ENCODE measurements at regions not wholly inside any gene's neighbourhood (a gene's known extent, or its start where the extent isn't known, plus 50 kb on each side); places are given as distances from the start of the nearest gene placed in this dataset.

DNA sequence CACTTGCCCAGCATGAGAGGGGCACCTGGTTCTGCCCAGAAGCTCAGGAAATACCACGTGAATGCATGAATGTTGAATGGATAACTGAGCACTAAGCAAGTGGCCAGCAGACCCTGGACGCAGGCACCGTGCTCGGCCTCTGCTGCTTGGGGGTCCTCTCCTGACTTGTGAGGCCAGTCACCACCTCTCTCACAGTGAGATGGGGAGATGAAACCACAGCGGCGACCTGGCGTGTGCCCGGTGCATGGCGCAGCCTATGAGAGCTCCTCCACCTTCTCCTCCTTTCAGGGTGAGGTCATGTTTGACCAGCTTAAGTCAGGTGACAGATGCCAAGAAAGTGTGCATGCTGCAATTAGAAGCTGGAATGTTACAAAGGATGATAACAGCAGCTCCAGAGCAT lies 75.5 kb downstream of the HMX1 start:
- H3K23ac ChIP-seq (ENCODE audit: low read length in 2 of 2): no peak overlapping the region
- H3K36me3 ChIP-seq (ENCODE audit: control insufficient read depth in 1 of 2, insufficient read depth in 2 of 2, low read depth in 1 of 2, low read length in 2 of 2): no peaks in the 10 kb centered on the region
- H2BK5ac ChIP-seq (ENCODE audit: low read depth, low read length, poor library complexity, severe bottlenecking): no peak overlapping the region
- no peak overlapping the region for H4K91ac ChIP-seq (ENCODE audit: low read length)
- no peaks in the 10 kb centered on the region for H3K79me1 ChIP-seq (replicated peaks; ENCODE audit: low read length, poor library complexity, severe bottlenecking)
- H2AK5ac ChIP-seq (ENCODE audit: low read length, severe bottlenecking): no peak overlapping the region
- no peak overlapping the region for H3K4ac ChIP-seq (ENCODE audit: low read depth in 1 of 2, low read length in 2 of 2)
- 77% methylated on average over 4 of the region's 9 CpGs for WGBS
- no peak overlapping the region for H3K27ac ChIP-seq (ENCODE audit: low read length, poor library complexity, severe bottlenecking)
- H3K27me3 ChIP-seq (ENCODE audit: control insufficient read depth in 1 of 2, insufficient read depth in 1 of 2, low read length in 2 of 2): no peaks in the 10 kb centered on the region
- no peaks in the 10 kb centered on the region for H3K9me3 ChIP-seq (ENCODE audit: control insufficient read depth, low read length)
- H3K9ac ChIP-seq (ENCODE audit: low read length): no peak overlapping the region
- no peak overlapping the region for H2AFZ ChIP-seq (ENCODE audit: low read depth, low read length)
- no peak overlapping the region for H2BK120ac ChIP-seq (ENCODE audit: low read depth, low read length)
- H4K8ac ChIP-seq (ENCODE audit: low read length): no peak overlapping the region
- no peak overlapping the region for H2BK12ac ChIP-seq (ENCODE audit: low read length in 2 of 2)
- H3K4me2 ChIP-seq (ENCODE audit: low read length, poor library complexity, severe bottlenecking): no peak overlapping the region
- no peaks in the 10 kb centered on the region for H3K4me1 ChIP-seq (ENCODE audit: control insufficient read depth, insufficient read depth, low read depth, low read length)
- DNase-seq: no peak
- H2BK15ac ChIP-seq (ENCODE audit: low read depth, poor library complexity, severe bottlenecking): no peak overlapping the region
- no peak overlapping the region for H3K14ac ChIP-seq (ENCODE audit: low read length in 2 of 2)
- no peak overlapping the region for H3K4me3 ChIP-seq (ENCODE audit: insufficient read depth in 1 of 2, low read depth in 1 of 2, low read length in 2 of 2)
- H3K18ac ChIP-seq (ENCODE audit: low read depth in 1 of 2, low read length in 2 of 2): no peak overlapping the region

DNA sequence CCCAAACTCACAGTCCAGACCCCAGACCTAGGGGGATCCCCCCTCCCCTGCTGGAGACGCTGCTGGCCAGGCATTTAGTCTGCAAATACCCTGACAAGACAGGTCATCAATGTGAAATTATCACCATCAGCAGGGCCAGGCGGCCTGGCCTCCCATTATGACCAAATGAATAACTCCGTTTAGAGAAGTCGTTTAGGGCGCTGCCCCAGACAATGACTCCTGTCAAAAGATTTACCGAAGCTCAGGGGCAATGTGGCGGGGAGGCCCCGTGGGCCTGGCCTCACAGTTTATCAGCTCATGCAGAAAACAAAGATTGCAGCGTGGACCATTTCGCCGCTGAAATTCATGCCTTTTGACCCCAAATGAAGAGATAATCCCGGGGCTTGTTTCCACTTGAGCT lies 76.5 kb downstream of the HMX1 start:
- Histone ChIP-seq H3K36me3 (ENCODE audit: control insufficient read depth in 1 of 2, insufficient read depth in 2 of 2, low read depth in 1 of 2, low read length in 2 of 2) (no peaks in the 10 kb centered on the region), H2BK12ac (ENCODE audit: low read length in 2 of 2) (no peak overlapping the region), H2AFZ (ENCODE audit: low read depth, low read length) (no peak overlapping the region), H3K4me1 (ENCODE audit: control insufficient read depth, insufficient read depth, low read depth, low read length) (no peaks in the 10 kb centered on the region), H3K27me3 (ENCODE audit: control insufficient read depth in 1 of 2, insufficient read depth in 1 of 2, low read length in 2 of 2) (no peaks in the 10 kb centered on the region), H2BK5ac (ENCODE audit: low read depth, low read length, poor library complexity, severe bottlenecking) (no peak overlapping the region), H3K4me3 (ENCODE audit: insufficient read depth in 1 of 2, low read depth in 1 of 2, low read length in 2 of 2) (no peak overlapping the region), H3K79me1 (replicated peaks; ENCODE audit: low read length, poor library complexity, severe bottlenecking) (no peaks in the 10 kb centered on the region), H3K27ac (ENCODE audit: low read length, poor library complexity, severe bottlenecking) (no peak overlapping the region), H3K4ac (ENCODE audit: low read depth in 1 of 2, low read length in 2 of 2) (no peak overlapping the region), H3K4me2 (ENCODE audit: low read length, poor library complexity, severe bottlenecking) (no peak overlapping the region), H2BK15ac (ENCODE audit: low read depth, poor library complexity, severe bottlenecking) (no peak overlapping the region), H3K9ac (ENCODE audit: low read length) (no peak overlapping the region), H4K91ac (ENCODE audit: low read length) (no peak overlapping the region), H3K18ac (ENCODE audit: low read depth in 1 of 2, low read length in 2 of 2) (no peak overlapping the region), H4K8ac (ENCODE audit: low read length) (no peak overlapping the region), H2BK120ac (ENCODE audit: low read depth, low read length) (no peak overlapping the region), H3K14ac (ENCODE audit: low read length in 2 of 2) (no peak overlapping the region), H3K9me3 (ENCODE audit: control insufficient read depth, low read length) (no peaks in the 10 kb centered on the region), H3K23ac (ENCODE audit: low read length in 2 of 2) (no peak overlapping the region), H2AK5ac (ENCODE audit: low read length, severe bottlenecking) (no peak overlapping the region)
- no peak for DNase-seq
- WGBS: 65% methylated on average over 12 of the region's 12 CpGs

- no peak for DNase-seq
- H4K8ac ChIP-seq (ENCODE audit: low read length): no peak overlapping the region
- no peak overlapping the region for H2BK12ac ChIP-seq (ENCODE audit: low read length in 2 of 2)
- H3K4me3 ChIP-seq (ENCODE audit: insufficient read depth in 1 of 2, low read depth in 1 of 2, low read length in 2 of 2): no peak overlapping the region
- no peak overlapping the region for H2BK15ac ChIP-seq (ENCODE audit: low read depth, poor library complexity, severe bottlenecking)
- H3K27ac ChIP-seq (ENCODE audit: low read length, poor library complexity, severe bottlenecking): no peak overlapping the region
- no peak overlapping the region for H2BK120ac ChIP-seq (ENCODE audit: low read depth, low read length)
- no peaks in the 10 kb centered on the region for H3K4me1 ChIP-seq (ENCODE audit: control insufficient read depth, insufficient read depth, low read depth, low read length)
- H3K4ac ChIP-seq (ENCODE audit: low read depth in 1 of 2, low read length in 2 of 2): no peak overlapping the region
- no peak overlapping the region for H3K18ac ChIP-seq (ENCODE audit: low read depth in 1 of 2, low read length in 2 of 2)
- H3K9ac ChIP-seq (ENCODE audit: low read length): no peak overlapping the region
- no peaks in the 10 kb centered on the region for H3K36me3 ChIP-seq (ENCODE audit: control insufficient read depth in 1 of 2, insufficient read depth in 2 of 2, low read depth in 1 of 2, low read length in 2 of 2)
- no peak overlapping the region for H3K14ac ChIP-seq (ENCODE audit: low read length in 2 of 2)
- H3K27me3 ChIP-seq (ENCODE audit: control insufficient read depth in 1 of 2, insufficient read depth in 1 of 2, low read length in 2 of 2): peaks cover 0 to 2% of the 10 kb centered on the region in 2 experiments
- WGBS: 77% methylated on average over 18 of the region's 18 CpGs
- no peak overlapping the region for H2AK5ac ChIP-seq (ENCODE audit: low read length, severe bottlenecking)
- no peaks in the 10 kb centered on the region for H3K9me3 ChIP-seq (ENCODE audit: control insufficient read depth, low read length)
- H3K4me2 ChIP-seq (ENCODE audit: low read length, poor library complexity, severe bottlenecking): no peak overlapping the region
- no peak overlapping the region for H2BK5ac ChIP-seq (ENCODE audit: low read depth, low read length, poor library complexity, severe bottlenecking)
- H3K23ac ChIP-seq (ENCODE audit: low read length in 2 of 2): no peak overlapping the region
- H4K91ac ChIP-seq (ENCODE audit: low read length): no peak overlapping the region
- no peaks in the 10 kb centered on the region for H3K79me1 ChIP-seq (replicated peaks; ENCODE audit: low read length, poor library complexity, severe bottlenecking)
- H2AFZ ChIP-seq (ENCODE audit: low read depth, low read length): no peak overlapping the region
Observed at GRCh38 chr4:8794491-8794890, 77.1 kb downstream of the HMX1 start.

DNA sequence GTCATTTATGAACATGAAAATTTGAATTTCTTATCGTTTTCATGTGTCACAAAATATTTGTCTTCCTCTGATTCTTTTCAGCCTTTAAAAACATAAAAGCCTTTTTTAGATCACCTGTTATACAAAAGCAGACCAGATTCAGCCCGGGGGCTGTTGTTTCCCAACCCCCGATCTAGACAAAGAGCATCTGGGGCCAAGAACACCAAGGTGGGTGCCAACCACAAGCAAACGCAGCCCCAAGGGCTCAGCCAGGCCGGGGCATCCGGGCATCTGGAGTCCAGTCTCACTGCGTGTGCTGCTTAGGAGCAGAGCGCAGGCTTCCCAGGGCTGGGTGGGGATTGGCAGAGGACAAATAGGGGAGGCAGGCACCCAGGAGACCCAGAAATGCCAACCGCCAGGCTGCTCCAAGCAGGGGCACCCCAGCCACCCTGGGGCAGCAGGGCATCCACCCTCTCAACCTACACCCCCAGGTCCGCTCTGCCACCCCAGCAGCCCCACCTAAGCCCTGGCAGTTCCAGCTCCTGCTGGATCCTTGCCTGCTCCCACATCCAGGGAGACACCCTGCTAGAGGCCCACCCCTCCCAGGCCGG lies 78.0 kb downstream of the HMX1 start:
- Histone ChIP-seq H3K4me1 (ENCODE audit: control insufficient read depth, insufficient read depth, low read depth, low read length) (no peaks in the 10 kb centered on the region), H2BK5ac (ENCODE audit: low read depth, low read length, poor library complexity, severe bottlenecking) (no peak overlapping the region), H2AFZ (ENCODE audit: low read depth, low read length) (no peak overlapping the region), H3K27ac (ENCODE audit: low read length, poor library complexity, severe bottlenecking) (no peak overlapping the region), H3K36me3 (ENCODE audit: control insufficient read depth in 1 of 2, insufficient read depth in 2 of 2, low read depth in 1 of 2, low read length in 2 of 2) (no peaks in the 10 kb centered on the region), H3K14ac (ENCODE audit: low read length in 2 of 2) (no peak overlapping the region), H2BK120ac (ENCODE audit: low read depth, low read length) (no peak overlapping the region), H3K9ac (ENCODE audit: low read length) (no peak overlapping the region), H3K79me1 (replicated peaks; ENCODE audit: low read length, poor library complexity, severe bottlenecking) (no peaks in the 10 kb centered on the region), H3K4me3 (ENCODE audit: insufficient read depth in 1 of 2, low read depth in 1 of 2, low read length in 2 of 2) (no peak overlapping the region), H3K27me3 (ENCODE audit: control insufficient read depth in 1 of 2, insufficient read depth in 1 of 2, low read length in 2 of 2) (peaks cover 0 to 3% of the 10 kb centered on the region in 2 experiments), H3K23ac (ENCODE audit: low read length in 2 of 2) (no peak overlapping the region), H4K91ac (ENCODE audit: low read length) (no peak overlapping the region), H2AK5ac (ENCODE audit: low read length, severe bottlenecking) (no peak overlapping the region), H3K4me2 (ENCODE audit: low read length, poor library complexity, severe bottlenecking) (no peak overlapping the region), H3K4ac (ENCODE audit: low read depth in 1 of 2, low read length in 2 of 2) (no peak overlapping the region), H3K18ac (ENCODE audit: low read depth in 1 of 2, low read length in 2 of 2) (no peak overlapping the region), H2BK12ac (ENCODE audit: low read length in 2 of 2) (no peak overlapping the region), H3K9me3 (ENCODE audit: control insufficient read depth, low read length) (no peaks in the 10 kb centered on the region), H2BK15ac (ENCODE audit: low read depth, poor library complexity, severe bottlenecking) (no peak overlapping the region), H4K8ac (ENCODE audit: low read length) (no peak overlapping the region)
- WGBS: 67% methylated on average over 8 of the region's 11 CpGs
- no peak for DNase-seq

Measured in mesenchymal stem cell (in vitro differentiated cells and primary cell).